MM.1S (cell line): ENCODE measurements at regions not wholly inside any gene's neighbourhood (a gene's known extent, or its start where the extent isn't known, plus 50 kb on each side); places are given as distances from the start of the nearest gene placed in this dataset.

Experiments used
- DNase-seq: peaks from one replicate; pipeline ENCODE4 v3.0.0-alpha.2; 2015
- H2AFZ ChIP-seq: fragments of 300-600 bp; sonication (generic); 2 replicates; pipeline ENCODE4 v1.6.0; 2016; ENCODE audit warnings: antibody characterized with exemption, low read length
- H3F3A ChIP-seq: fragments of 300-600 bp; sonication (generic); 2 replicates; pipeline ENCODE4 v1.6.1; 2016; ENCODE audit warnings: mild to moderate bottlenecking, antibody characterized with exemption, low read length, moderate library complexity, mixed read lengths; ENCODE audit not compliant: insufficient read depth
- H3K27ac ChIP-seq: fragments of 300-600 bp; sonication (generic); 2 replicates; pipeline ENCODE4 v1.5.1; 2016; ENCODE audit warnings: mild to moderate bottlenecking, low read length
- H3K27me3 ChIP-seq: fragments of 300-600 bp; sonication (generic); replicated peaks from 2 replicates; pipeline ENCODE4 v1.6.0; 2016; ENCODE audit warnings: low read length; ENCODE audit not compliant: insufficient read depth
- H3K36me3 ChIP-seq: fragments of 300-600 bp; sonication (generic); replicated peaks from 2 replicates; pipeline ENCODE4 v1.6.1; 2016; ENCODE audit warnings: mild to moderate bottlenecking, low read length, mixed read lengths; ENCODE audit not compliant: insufficient read depth
- H3K4me1 ChIP-seq: fragments of 300-600 bp; sonication (generic); 2 replicates; pipeline ENCODE4 v1.6.1; 2016; ENCODE audit warnings: low read length, mixed read lengths
- H3K4me2 ChIP-seq: fragments of 300-600 bp; sonication (generic); 2 replicates; pipeline ENCODE4 v1.6.0; 2016; ENCODE audit warnings: low read depth, low read length
- H3K4me3 ChIP-seq: fragments of 300-600 bp; sonication (generic); 2 replicates; pipeline ENCODE4 v1.5.1; 2016; ENCODE audit warnings: low read length, mixed read lengths
- H3K79me2 ChIP-seq: fragments of 300-600 bp; sonication (generic); 2 replicates; pipeline ENCODE4 v1.6.1; 2016; ENCODE audit warnings: mixed run types, low read length, mixed read lengths
- H3K9ac ChIP-seq: fragments of 300-600 bp; sonication (generic); 2 replicates; pipeline ENCODE4 v1.6.1; 2016; ENCODE audit warnings: low read length, mixed read lengths
- H3K9me2 ChIP-seq: fragments of 300-600 bp; sonication (generic); replicated peaks from 2 replicates; pipeline ENCODE4 v1.6.1; 2016; ENCODE audit warnings: mild to moderate bottlenecking, low read length, mixed read lengths; ENCODE audit not compliant: insufficient read depth
- H3K9me3 ChIP-seq: fragments of 300-600 bp; sonication (generic); replicated peaks from 2 replicates; pipeline ENCODE4 v1.6.1; 2016; ENCODE audit warnings: mild to moderate bottlenecking, low read length, mixed read lengths; ENCODE audit not compliant: insufficient read depth
- H4K20me1 ChIP-seq: fragments of 300-600 bp; sonication (generic); 2 replicates; pipeline ENCODE4 v1.6.1; 2016; ENCODE audit warnings: mild to moderate bottlenecking, low read length, moderate library complexity, mixed read lengths; ENCODE audit not compliant: insufficient read depth
- EZH2 ChIP-seq: fragments of 300-600 bp; sonication (generic); optimal IDR thresholded peaks from 2 replicates; pipeline ENCODE3; 2017; ENCODE audit warnings: low read depth, mild to moderate bottlenecking, antibody characterized with exemption, low read length, mixed read lengths
- EZH2phosphoT487 ChIP-seq: fragments of 300-600 bp; sonication (generic); IDR thresholded peaks from 2 replicates; pipeline ENCODE4 v1.6.1; 2018; ENCODE audit warnings: antibody characterized with exemption, low read length
- TF ChIP-seq, protein P1 (sequence below): fragments of 300-600 bp; sonication (generic); IDR thresholded peaks from 2 replicates; pipeline ENCODE4 v1.5.1; 2016; ENCODE audit warnings: antibody characterized with exemption, low read length, mixed read lengths

DNA sequence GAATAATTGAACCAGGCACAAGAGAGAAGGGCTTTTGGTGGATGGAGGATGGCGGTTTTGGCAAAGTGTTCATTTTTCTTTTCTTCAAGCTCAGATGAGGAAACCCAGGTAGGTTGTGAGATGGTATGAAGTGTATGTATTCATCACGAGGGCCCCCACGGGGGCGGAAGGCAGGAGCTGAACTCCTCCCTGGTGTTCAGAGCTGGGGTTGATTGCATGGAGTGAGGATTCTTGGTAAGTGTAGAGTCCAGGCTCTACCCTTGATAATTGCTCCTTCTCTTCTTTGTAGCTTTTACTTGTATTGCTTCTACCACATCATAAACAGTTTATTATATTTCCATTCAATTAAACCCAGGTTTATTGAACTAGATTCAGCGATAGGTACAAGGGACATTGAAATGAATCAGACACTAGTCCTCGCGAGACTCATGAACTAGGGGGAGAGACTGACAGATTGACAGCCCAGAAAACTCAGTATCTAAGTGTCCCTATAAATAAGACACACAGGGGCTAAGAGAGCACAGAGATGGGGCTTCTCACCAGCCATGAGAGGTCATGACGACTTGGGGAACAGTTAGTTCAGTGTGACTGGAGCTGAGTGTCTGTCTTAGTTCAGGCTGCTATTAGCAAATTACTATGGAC, 116.7 kb upstream of the KLF4 start:
- DNase-seq = no peak
- Histone ChIP-seq H3K4me2 (no peak overlapping the region), H3K4me3 (no peak overlapping the region), H3K4me1 (no peaks in the 10 kb centered on the region), H3K36me3 (no peaks in the 10 kb centered on the region), H3F3A (no peaks in the 10 kb centered on the region), H3K9ac (no peak overlapping the region), H3K79me2 (no peaks in the 10 kb centered on the region), H3K27me3 (no peaks in the 10 kb centered on the region), H3K9me2 (no peaks in the 10 kb centered on the region), H3K27ac (no peak overlapping the region), H4K20me1 (no peaks in the 10 kb centered on the region), H2AFZ (no peak overlapping the region), H3K9me3 (no peaks in the 10 kb centered on the region)
- TF ChIP-seq EZH2 (no peak), EZH2phosphoT487 (no peak)
- TF ChIP-seq, protein P1, sequence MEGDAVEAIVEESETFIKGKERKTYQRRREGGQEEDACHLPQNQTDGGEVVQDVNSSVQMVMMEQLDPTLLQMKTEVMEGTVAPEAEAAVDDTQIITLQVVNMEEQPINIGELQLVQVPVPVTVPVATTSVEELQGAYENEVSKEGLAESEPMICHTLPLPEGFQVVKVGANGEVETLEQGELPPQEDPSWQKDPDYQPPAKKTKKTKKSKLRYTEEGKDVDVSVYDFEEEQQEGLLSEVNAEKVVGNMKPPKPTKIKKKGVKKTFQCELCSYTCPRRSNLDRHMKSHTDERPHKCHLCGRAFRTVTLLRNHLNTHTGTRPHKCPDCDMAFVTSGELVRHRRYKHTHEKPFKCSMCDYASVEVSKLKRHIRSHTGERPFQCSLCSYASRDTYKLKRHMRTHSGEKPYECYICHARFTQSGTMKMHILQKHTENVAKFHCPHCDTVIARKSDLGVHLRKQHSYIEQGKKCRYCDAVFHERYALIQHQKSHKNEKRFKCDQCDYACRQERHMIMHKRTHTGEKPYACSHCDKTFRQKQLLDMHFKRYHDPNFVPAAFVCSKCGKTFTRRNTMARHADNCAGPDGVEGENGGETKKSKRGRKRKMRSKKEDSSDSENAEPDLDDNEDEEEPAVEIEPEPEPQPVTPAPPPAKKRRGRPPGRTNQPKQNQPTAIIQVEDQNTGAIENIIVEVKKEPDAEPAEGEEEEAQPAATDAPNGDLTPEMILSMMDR = no peak

DNA sequence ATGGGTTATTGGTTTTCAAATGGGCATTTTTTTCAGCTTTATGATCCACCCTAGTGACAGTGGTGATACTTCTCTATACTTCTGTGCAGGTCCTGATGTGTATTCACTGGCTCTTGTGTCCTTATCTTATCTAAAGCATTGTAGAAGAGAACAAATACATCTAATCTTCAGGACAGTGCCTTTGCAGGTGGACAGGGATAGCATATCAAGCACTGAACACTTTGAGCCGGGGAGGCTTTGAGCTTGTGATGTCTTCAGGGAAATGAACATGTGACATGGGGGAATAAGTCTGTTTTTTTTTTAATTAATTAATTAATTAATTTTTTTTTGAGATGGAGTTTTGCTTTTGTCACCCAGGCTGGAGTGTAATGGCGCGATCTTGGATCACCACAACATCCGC, 115.5 kb upstream of the KLF4 start:
- H3K4me2 ChIP-seq = no peak overlapping the region
- H3K4me3 ChIP-seq = no peak overlapping the region
- H3K27ac ChIP-seq = no peak overlapping the region
- H3K4me1 ChIP-seq = no peaks in the 10 kb centered on the region
- no peaks in the 10 kb centered on the region for H3K27me3 ChIP-seq
- no peaks in the 10 kb centered on the region for H3K36me3 ChIP-seq
- no peak for DNase-seq
- H3K9me3 ChIP-seq = no peaks in the 10 kb centered on the region
- no peak overlapping the region for H3K9ac ChIP-seq
- H2AFZ ChIP-seq = no peak overlapping the region
- H4K20me1 ChIP-seq = no peaks in the 10 kb centered on the region
- TF ChIP-seq EZH2 (no peak), EZH2phosphoT487 (no peak)
- TF ChIP-seq, protein P1 = no peak
- no peaks in the 10 kb centered on the region for H3K79me2 ChIP-seq
- no peaks in the 10 kb centered on the region for H3K9me2 ChIP-seq
- H3F3A ChIP-seq = no peaks in the 10 kb centered on the region

DNA sequence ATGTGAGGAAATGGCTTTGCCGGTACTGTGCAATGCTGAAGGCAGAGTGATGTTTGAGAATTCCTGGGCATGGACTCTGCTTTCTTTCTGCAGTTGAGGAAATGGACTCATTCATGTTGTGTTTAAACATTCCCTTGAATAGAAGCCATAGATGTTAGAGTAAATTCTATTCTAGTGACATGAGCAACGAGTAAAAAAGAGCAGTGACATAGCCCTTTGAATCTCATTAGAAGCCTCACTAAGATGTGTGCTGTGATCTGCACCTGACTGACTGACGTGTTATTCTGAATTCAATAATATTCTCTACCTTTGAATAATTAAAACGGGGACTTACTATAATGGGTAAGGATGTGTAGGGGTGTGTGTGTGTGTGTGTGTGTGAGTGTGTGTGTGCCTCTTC, 113.7 kb upstream of the KLF4 start:
- H3F3A ChIP-seq = no peaks in the 10 kb centered on the region
- H3K79me2 ChIP-seq = no peaks in the 10 kb centered on the region
- no peaks in the 10 kb centered on the region for H3K27me3 ChIP-seq
- H3K9me2 ChIP-seq = no peaks in the 10 kb centered on the region
- no peak overlapping the region for H3K27ac ChIP-seq
- H3K4me1 ChIP-seq = no peaks in the 10 kb centered on the region
- no peaks in the 10 kb centered on the region for H3K9me3 ChIP-seq
- no peaks in the 10 kb centered on the region for H3K36me3 ChIP-seq
- TF ChIP-seq, protein P1 = no peak
- TF ChIP-seq EZH2phosphoT487 = no peak
- TF ChIP-seq EZH2 = no peak
- no peak overlapping the region for H3K4me2 ChIP-seq
- no peak overlapping the region for H3K9ac ChIP-seq
- no peak overlapping the region for H2AFZ ChIP-seq
- H4K20me1 ChIP-seq = no peaks in the 10 kb centered on the region
- no peak overlapping the region for H3K4me3 ChIP-seq
- no peak for DNase-seq
